Activated T-cell treated with anti-CD3 and anti-CD28 coated beads, Interleukin-2, amount 50 U/mL, for 4 hours (primary cell): ENCODE measurements at regions not wholly inside any gene's neighbourhood (a gene's known extent, or its start where the extent isn't known, plus 50 kb on each side); places are given as distances from the start of the nearest gene placed in this dataset.
"Not testable (repeated sequence)": the region's sequence is repeated elsewhere in the genome, so short reads cannot be mapped to it uniquely, and the experiment has no call there.

Source experiments
- ATAC-seq, 2 donors: fragments of 200-7000 bp; cut with Tn5 transposase; one replicate each; pipeline ENCODE4 v1.10.0; 2021
- DNase-seq: peaks from one replicate; pipeline ENCODE4 v3.0.0-alpha.2; 2020
- H3K27me3 Mint-ChIP-seq: one replicate; pipeline ENCODE4 v1.8.0; 2021; ENCODE audit warnings: low read depth, mixed read lengths
- H3K36me3 Mint-ChIP-seq: one replicate; pipeline ENCODE4 v1.8.0; 2022; ENCODE audit warnings: mixed read lengths; ENCODE audit not compliant: insufficient read depth
- H3K4me1 Mint-ChIP-seq: one replicate; pipeline ENCODE4 v1.8.0; 2021; ENCODE audit warnings: low read depth, mixed read lengths
- H3K4me3 Mint-ChIP-seq: one replicate; pipeline ENCODE4 v1.8.0; 2021; ENCODE audit warnings: mild to moderate bottlenecking, moderate library complexity, mixed read lengths
- H3K9me3 Mint-ChIP-seq: one replicate; pipeline ENCODE4 v1.8.0; 2021; ENCODE audit warnings: mixed read lengths

DNA sequence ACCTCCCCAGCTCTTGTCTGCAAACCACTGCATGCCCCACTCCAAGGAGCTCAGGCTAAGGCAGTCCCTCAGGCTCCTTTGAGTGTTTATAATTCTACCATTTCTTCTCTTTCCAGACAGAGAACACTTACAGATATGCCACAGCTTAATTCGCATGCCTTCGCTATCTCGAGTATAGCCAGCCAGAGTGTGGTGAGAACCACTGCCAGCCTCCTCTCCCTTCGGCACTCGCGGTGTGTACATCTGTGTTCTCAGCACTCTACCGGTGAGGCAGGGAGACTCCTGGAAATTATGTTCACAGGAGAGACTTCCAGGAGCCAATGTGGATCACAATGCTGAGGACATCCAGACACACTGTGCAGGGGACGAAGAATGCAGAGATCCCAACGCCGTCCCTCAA is 143.7 kb upstream of the IRX1 start:
- Mint-ChIP-seq H3K27me3 (no peaks in the 10 kb centered on the region), H3K4me3 (no peak overlapping the region), H3K36me3 (no peaks in the 10 kb centered on the region), H3K9me3 (peaks cover 7% of the 10 kb centered on the region), H3K4me1 (no peaks in the 10 kb centered on the region)
- no peak for ATAC-seq
- no peak for DNase-seq

- H3K9me3 Mint-ChIP-seq: peaks cover 7% of the 10 kb centered on the region
- no peaks in the 10 kb centered on the region for H3K36me3 Mint-ChIP-seq
- ATAC-seq (no peak), DNase-seq (no peak)
- H3K27me3 Mint-ChIP-seq: no peaks in the 10 kb centered on the region
- no peaks in the 10 kb centered on the region for H3K4me1 Mint-ChIP-seq
- no peak overlapping the region for H3K4me3 Mint-ChIP-seq
Measured at GRCh38 chr5:3449481-3449880, 146.2 kb upstream of the IRX1 start.

DNA sequence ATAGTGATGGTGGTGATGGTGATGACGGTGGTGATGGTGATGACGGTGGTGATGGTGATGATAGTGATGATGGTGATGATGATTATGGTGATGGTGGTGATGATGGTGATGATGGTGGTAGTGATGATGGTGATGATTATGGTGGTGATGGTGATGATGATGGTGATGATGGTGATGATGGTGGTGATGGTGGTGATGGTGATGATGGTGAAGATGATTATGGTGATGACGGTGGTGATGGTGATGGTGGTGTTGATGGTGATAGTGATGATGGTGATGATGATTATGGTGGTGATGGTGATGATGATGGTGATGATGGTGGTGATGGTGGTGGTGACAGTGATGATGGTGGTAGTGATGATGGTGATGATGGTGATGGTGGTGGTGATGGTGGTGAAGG is 149.2 kb upstream of the IRX1 start:
- Mint-ChIP-seq H3K4me3 (no peak overlapping the region), H3K9me3 (peaks cover 7% of the 10 kb centered on the region), H3K36me3 (no peaks in the 10 kb centered on the region), H3K27me3 (no peaks in the 10 kb centered on the region), H3K4me1 (no peaks in the 10 kb centered on the region)
- no peak for DNase-seq
- no peak for ATAC-seq

DNA sequence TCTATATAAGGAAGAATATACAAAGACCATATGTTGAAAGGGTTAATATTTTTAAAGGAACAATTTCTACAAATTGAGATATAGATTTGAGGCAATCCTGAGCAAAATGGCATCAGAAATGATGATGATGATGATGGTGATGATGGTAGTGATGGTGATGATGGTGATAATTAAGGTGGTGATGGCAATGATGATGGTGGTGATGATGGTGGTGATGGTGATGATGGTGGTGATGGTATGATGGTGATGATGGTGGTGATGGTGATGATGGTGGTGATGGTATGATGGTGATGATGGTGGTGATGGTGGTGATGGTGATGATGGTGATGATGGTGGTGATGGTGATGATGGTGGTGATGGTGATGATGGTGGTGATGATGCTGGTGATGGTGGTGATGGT is 150.1 kb upstream of the IRX1 start:
- not testable (repeated sequence) for H3K4me1 Mint-ChIP-seq, DNase-seq, H3K36me3 Mint-ChIP-seq, H3K9me3 Mint-ChIP-seq, H3K27me3 Mint-ChIP-seq, ATAC-seq, H3K4me3 Mint-ChIP-seq

DNA sequence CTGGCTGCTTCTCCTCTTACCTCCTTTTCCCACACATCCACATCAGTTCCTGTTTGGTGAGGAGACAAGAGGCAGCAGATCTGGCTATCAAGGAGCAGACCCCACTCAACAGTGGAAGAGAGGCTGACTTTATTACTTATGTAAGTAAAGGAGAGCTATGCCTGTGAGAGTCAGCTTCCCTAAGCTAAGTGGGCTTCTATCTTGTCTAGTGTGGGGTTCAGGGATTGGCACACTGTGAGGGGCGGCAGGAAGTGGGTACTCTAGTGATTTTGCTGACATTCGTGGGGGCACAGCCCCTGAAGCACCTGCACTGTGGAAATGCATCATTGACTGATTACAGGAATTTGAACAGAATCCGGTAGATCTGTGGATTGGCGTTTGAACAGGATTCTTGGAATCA is 163.5 kb upstream of the IRX1 start:
- Mint-ChIP-seq H3K4me3 (no peak overlapping the region), H3K27me3 (peaks cover 2% of the 10 kb centered on the region), H3K9me3 (no peaks in the 10 kb centered on the region), H3K36me3 (no peaks in the 10 kb centered on the region), H3K4me1 (no peaks in the 10 kb centered on the region)
- no peak for DNase-seq
- ATAC-seq: no peak

DNA sequence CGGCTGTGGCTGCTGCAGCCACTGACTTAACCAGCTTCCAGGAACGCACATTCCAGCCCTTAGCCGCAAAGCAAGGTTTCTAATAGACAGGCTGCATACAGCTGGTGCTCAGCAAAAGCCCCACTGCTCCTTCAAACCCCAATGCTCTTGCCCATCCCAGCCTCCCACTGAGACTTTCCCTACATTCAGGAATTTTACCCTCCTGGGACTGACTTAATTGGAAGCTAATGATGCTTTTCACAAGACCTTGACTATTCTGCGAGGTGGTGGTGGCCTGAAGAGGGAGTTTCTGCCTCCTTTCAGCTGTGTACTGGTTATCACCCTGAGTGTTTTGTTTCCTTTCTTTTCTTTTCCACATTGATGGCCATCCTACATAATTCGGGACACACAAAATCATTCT is 164.9 kb upstream of the IRX1 start:
- Mint-ChIP-seq H3K4me1 (no peaks in the 10 kb centered on the region), H3K9me3 (peaks cover 4% of the 10 kb centered on the region), H3K27me3 (peaks cover 2% of the 10 kb centered on the region), H3K4me3 (no peak overlapping the region), H3K36me3 (no peaks in the 10 kb centered on the region)
- no peak for DNase-seq
- ATAC-seq: no peak

GRCh38 chr5:3429962-3430361 is 165.7 kb upstream of the IRX1 start:
- no peak for DNase-seq
- H3K27me3 Mint-ChIP-seq: peaks cover 2% of the 10 kb centered on the region

DNA sequence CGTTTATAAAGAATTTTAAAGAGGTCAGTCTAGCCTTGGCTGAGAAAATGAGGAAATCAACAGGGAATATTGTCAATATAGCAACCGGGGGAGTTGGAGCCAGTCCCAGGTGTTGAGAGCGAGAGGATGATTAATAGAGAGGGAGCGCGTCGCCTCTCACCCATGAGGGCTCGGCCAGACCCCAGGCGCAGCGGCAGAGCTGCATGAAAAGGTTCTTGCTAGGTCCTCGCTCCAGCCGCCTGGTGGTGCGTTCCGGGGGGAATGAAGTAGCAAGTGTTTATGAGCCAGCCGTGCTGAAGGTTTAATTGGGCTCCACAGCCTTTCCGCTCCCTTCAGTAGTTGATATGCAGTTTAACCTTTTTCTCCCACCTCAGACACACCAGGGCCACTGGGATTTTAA is 167.3 kb upstream of the IRX1 start:
- Mint-ChIP-seq H3K4me3 (no peak overlapping the region), H3K27me3 (peaks cover 2% of the 10 kb centered on the region), H3K36me3 (no peaks in the 10 kb centered on the region), H3K9me3 (peaks cover 4% of the 10 kb centered on the region), H3K4me1 (no peaks in the 10 kb centered on the region)
- no peak for DNase-seq
- ATAC-seq: no peak

More at GRCh38 chr5:3429962-3430361, 165.7 kb upstream of the IRX1 start:
- peaks cover 4% of the 10 kb centered on the region for H3K9me3 Mint-ChIP-seq
- no peaks in the 10 kb centered on the region for H3K36me3 Mint-ChIP-seq
- ATAC-seq: no peak
- no peaks in the 10 kb centered on the region for H3K4me1 Mint-ChIP-seq
- H3K4me3 Mint-ChIP-seq: no peak overlapping the region

- Mint-ChIP-seq H3K36me3 (no peaks in the 10 kb centered on the region), H3K27me3 (peaks cover 2% of the 10 kb centered on the region), H3K4me3 (no peak overlapping the region), H3K9me3 (peaks cover 7% of the 10 kb centered on the region), H3K4me1 (no peaks in the 10 kb centered on the region)
- DNase-seq (no peak), ATAC-seq (no peak)
Measured at GRCh38 chr5:3424946-3425345, 170.7 kb upstream of the IRX1 start.

- no peaks in the 10 kb centered on the region for H3K36me3 Mint-ChIP-seq
- H3K27me3 Mint-ChIP-seq: no peaks in the 10 kb centered on the region
- H3K4me3 Mint-ChIP-seq: no peak overlapping the region
- H3K4me1 Mint-ChIP-seq: no peaks in the 10 kb centered on the region
- H3K9me3 Mint-ChIP-seq: peaks cover 4% of the 10 kb centered on the region
- DNase-seq: no peak
- no peak for ATAC-seq
Measured at GRCh38 chr5:3417376-3417943, 178.2 kb upstream of the IRX1 start.

DNA sequence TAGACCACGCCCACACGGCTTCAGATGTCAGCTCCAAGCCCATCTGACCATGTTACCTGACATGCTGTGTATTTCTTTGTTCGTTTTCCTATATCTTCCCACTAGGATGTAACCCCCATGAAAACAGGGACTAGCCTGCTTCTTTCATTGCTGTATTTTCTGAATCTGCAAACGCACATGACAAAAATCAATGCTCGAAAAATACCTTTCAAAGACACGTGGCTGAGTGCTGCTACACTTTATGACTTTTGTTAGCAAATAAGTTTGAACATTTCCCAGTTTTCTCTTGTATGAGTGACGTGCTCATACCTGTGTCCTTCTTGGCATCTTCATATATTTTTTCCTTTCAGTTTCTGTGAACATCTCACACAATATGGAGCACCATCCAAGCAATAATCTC is 181.3 kb upstream of the IRX1 start:
- H3K4me1 Mint-ChIP-seq: peaks cover 5% of the 10 kb centered on the region
- H3K27me3 Mint-ChIP-seq: no peaks in the 10 kb centered on the region
- ATAC-seq (no peak), DNase-seq (no peak)
- H3K36me3 Mint-ChIP-seq: no peaks in the 10 kb centered on the region
- H3K4me3 Mint-ChIP-seq: no peak overlapping the region
- peaks cover 17% of the 10 kb centered on the region for H3K9me3 Mint-ChIP-seq

DNA sequence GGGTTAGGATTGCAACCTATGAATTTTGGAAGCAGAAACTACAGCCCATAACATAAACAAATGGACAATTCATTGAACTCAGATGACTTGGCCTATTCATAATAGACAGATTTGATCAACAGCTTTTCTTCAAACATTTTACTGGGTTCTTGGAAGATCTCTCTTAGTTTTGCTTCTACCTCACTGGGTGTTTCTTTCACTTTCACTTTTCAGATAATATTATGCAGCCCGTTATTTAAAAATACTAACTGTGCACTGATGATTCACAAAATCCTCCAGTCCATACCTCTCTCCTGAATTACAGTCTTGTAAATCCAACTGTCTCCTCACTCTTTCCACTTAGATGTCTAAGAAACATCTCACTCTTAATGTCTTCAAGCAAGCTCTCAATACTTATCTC is 183.5 kb upstream of the IRX1 start:
- no peak overlapping the region for H3K4me3 Mint-ChIP-seq
- H3K9me3 Mint-ChIP-seq: peaks cover 17% of the 10 kb centered on the region
- DNase-seq (no peak), ATAC-seq (no peak)
- H3K27me3 Mint-ChIP-seq: no peaks in the 10 kb centered on the region
- peaks cover 5% of the 10 kb centered on the region for H3K4me1 Mint-ChIP-seq
- H3K36me3 Mint-ChIP-seq: no peaks in the 10 kb centered on the region

DNA sequence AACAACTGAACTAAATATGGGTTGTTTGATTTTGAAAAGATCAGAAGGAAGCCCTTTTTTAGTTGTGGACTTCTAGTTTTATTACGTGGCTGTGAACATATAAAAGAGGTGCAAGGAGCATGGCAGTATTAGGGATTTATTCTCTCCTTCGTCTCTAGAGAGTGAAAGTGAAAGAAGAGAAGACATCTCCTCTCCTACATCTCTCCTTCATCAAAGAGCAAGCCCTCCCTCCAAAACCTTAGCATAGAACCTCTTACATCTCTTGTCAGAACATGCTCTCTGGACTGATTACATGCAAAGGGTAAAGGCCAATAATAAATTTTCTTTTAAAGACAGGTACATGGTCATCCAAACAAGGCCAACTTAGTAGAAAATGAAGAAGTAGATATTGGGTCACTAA is 184.3 kb upstream of the IRX1 start:
- Mint-ChIP-seq H3K4me3 (no peak overlapping the region), H3K4me1 (peaks cover 5% of the 10 kb centered on the region), H3K27me3 (no peaks in the 10 kb centered on the region), H3K9me3 (peaks cover 21% of the 10 kb centered on the region), H3K36me3 (no peaks in the 10 kb centered on the region)
- ATAC-seq (no peak), DNase-seq (no peak)

DNA sequence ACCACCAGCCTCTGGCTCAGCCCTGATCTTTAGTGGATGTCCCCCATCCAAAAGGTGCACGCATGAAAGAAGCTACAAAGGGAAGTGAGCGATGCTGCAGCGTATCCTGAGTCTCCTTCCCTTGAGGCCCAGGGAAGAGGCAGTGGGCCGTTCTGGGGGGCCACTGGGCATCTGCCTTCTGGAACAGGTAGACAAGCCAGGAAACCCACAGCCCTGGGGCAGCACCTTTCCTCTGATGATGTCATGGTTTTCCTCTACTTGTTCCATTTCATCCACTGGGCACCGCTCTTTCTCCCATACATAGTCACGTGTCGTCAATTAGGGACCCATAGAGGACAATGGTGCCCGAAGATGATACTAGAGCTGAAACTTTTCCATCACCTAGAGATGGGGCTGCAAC is 194.0 kb upstream of the IRX1 start:
- Mint-ChIP-seq H3K36me3 (no peaks in the 10 kb centered on the region), H3K4me3 (no peak overlapping the region), H3K4me1 (no peaks in the 10 kb centered on the region), H3K27me3 (no peaks in the 10 kb centered on the region), H3K9me3 (peaks cover 11% of the 10 kb centered on the region)
- ATAC-seq: no peak
- DNase-seq: no peak

GRCh38 chr5:3400659-3401058 is 195.0 kb upstream of the IRX1 start:
- Mint-ChIP-seq H3K4me1 (no peaks in the 10 kb centered on the region), H3K4me3 (no peak overlapping the region), H3K9me3 (peaks cover 11% of the 10 kb centered on the region), H3K36me3 (no peaks in the 10 kb centered on the region), H3K27me3 (no peaks in the 10 kb centered on the region)
- ATAC-seq (no peak), DNase-seq (no peak)
